ENCODE measurements at regions not wholly inside any gene's neighbourhood (a gene's known extent, or its start where the extent isn't known, plus 50 kb on each side); places are given as distances from the start of the nearest gene placed in this dataset.

DNA sequence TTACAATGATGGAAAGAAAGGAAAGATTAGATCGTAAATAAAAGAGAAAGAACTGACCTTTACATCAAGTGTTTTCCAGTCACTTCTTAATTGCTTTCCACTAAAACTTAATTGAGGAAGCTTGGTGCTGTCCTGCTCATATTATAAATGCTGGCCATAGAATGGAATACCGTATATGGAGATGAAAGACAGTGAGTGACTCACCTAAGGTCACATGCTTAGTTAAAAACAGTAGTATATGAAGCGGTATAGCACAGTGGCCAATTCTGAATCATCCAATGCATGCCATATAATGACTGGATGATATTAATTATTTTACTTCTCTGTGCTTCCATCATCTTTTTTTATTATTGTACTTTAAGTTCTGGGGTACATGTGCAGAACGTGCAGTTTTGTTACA is 482.4 kb upstream of the SGCD start:
- no peak for DNase-seq (ENCODE audit: low spot score)

DNA sequence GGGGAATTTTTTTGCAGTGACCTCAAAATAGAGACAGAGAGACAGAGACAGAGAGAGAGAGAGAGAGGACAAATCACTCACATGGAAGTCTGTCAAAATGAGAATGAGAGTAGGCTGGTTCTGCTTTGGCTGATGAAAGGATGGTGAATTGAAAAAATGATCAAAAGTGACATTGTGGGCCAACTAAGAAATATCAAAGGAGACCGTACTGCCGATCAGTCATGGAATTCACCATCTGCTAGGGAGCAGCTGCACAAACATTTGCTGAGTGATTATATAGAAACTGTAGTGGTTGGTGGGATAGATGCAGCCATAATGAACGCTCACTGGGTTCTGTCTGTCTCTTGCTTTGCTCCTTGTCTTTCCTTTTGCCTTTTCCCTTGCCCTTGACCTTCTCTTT is 476.6 kb upstream of the SGCD start:
- DNase-seq (ENCODE audit: low spot score), result no peak

DNA sequence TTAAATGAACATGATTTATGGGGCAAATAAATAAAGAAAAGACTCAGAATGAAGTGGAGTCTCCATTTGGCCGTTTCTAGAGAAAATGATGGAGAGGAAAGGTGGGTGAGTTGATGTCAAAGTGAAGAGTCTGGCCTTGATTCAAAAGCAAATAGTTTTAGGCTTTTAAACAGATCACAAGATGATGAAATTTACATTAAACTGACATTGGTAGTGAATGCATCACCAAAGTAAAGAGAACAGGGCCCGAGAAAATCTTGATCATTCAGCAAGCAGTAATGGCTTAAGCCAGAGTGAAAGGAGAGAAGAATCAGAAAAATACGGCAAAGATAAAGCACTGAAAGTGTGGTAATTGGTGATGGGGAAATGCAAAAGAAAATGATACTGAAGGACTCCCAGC is 460.0 kb upstream of the SGCD start:
- DNase-seq (ENCODE audit: low spot score), result no peak

DNA sequence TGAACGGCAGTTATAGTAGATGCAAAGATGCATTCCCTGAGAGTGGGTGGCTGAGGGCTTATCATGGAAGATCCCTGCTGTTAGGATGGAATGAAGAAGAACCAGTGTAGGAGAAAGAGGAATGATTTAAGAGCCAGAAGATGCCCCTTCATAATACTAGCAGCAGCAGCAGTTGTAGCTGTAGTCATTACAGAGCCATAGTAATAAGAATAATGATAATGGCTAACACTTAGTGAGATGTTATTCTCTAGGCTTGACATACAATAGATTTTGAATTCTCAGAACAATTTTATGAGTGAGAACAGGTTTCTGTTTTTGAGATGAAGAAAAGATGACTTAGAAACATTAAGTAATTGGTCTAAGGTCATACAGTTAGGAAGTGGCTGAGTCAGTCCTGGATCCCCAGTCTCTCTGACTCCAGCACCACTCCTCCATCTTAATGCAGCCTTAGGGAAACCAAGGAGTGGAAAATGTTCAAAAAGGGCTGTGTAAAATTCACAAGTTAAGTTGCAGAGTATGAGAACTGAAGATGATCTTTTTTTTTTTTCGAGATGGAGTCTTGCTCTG is 459.4 kb upstream of the SGCD start:
- DNase-seq (ENCODE audit: low spot score), result peak; percentile 4

DNA sequence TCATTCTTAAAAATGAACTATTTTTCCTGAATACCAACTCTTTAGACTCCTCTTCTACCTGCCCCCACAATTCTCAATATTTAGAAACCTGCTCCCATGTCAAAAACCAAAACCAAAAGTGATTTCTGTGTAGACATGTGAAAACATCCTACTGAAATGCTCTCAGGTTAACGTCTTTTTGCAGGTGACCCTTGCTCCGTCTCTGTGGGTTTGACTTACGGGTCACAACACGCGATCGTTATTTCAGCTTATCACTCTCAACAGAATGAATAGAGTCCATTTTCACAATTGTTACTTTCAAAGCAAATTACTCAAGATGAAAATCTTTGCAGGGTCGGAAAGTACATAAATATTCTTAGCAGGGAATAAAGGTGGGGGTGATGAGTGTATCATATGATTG is 456.3 kb upstream of the SGCD start:
- DNase-seq (ENCODE audit: low spot score), result no peak

DNA sequence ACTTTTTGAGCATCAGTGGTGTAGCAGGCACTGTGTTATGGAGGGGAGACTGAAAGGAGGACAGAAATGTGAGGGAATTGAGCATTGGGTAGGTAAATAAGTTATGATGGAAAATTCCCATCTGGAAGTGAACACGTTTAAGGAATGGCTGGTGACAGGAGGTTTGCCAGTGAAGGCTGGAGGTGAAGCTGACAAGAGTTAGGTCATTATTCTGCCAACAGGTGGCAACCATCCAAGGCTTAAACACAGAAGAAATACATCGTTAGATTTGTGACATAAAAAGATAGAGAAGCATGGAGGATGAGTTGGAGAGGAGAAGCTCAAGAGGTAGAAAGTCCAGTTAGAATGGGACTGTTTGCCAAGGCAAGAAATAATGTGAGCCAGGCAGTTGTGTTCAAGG is 455.3 kb upstream of the SGCD start:
- no peak for DNase-seq (ENCODE audit: low spot score)

DNA sequence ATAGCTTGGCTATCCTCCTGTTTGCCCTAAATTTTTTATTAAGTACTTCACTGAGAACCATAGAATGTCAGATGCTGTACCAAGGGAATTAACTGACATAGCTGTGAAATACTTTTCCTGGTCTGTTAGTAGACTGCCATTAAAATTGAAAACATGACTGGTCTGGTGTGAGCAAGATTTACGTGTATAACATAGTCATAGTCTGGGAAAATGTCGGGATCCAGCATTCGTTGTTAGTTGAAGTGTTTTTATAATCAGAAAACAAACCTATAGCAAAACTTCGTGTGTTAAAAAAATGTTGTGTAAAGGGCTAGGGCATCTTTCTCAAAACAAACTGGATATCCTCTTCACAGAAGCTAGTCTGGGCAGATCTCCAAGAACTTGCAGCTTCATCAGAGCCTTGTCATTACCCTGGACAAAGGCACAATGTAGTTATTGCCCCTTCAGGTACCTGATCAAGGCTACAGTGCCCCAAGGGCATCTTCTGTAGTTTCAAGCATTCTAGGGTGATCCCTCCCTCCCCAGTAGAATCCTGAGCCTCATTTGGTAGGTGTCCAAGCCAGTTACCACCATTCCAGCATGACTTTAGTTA is 454.2 kb upstream of the SGCD start:
- peak; percentile 23 for DNase-seq (ENCODE audit: low spot score)

DNA sequence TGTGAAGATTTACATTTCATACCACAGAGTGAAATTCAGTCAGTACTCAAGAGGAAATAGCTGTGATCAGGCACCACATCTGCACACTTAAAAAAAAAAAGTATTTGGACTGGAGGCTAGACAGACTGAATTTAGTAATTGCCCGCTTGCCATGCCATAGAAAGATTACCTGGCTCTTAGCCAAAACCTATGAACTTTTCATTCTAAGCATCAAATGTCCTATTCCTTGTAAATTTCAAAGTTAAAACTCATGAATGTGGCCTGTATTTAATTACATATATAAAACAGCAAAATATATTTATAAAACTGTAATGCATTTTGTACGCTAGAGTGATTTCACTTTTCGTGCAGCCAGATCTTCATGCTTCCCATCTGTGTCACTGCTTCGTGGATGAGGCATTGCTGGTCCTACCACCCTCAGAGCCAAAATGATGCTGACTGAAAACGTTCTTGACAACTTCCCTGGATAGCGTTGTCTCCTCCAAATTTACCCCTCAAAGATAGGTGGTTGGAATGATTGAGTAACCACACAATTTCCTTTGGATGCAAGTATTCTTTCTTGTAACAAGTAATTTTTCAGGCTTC is 447.9 kb upstream of the SGCD start:
- DNase-seq (ENCODE audit: low spot score), result peak; percentile 68

DNA sequence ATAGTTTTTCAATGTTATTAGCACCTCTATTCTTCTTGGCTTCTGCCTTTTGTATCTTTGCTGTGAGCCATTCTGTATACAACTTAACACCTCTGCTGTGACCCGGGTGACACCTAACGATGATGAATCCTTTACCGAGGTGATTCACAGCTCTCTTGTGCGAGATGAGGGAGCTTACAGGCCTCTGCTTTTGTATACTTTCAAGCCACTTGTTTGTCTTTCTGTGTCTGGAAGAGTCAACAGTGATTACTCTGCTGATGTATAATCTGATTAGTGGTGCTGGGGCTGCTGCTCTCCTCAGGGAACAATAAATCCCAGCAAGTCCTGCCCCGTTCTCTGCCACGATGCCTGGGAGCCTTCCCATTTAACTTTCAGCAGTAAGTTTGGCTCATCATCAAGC is 442.9 kb upstream of the SGCD start:
- no peak for DNase-seq (ENCODE audit: low spot score)

DNA sequence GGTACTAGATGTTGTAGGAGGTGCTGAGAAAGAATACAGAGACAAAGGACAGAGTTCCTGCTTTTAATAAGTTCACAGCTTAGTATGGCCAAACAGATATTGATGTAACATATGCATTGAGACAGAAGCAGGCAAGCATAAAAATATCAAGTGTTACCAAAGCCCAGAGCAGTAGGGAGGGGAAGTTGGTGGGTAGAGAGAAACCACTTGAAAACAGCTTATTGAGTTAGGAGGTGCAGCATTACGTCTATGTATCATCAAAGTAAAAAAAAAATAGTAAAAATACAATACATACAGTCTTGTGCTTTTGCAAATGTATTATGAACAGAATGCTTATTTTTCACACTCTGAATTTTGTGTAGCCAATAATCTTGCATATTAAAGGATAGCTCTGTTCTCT is 441.8 kb upstream of the SGCD start:
- DNase-seq (ENCODE audit: low spot score), result no peak

DNA sequence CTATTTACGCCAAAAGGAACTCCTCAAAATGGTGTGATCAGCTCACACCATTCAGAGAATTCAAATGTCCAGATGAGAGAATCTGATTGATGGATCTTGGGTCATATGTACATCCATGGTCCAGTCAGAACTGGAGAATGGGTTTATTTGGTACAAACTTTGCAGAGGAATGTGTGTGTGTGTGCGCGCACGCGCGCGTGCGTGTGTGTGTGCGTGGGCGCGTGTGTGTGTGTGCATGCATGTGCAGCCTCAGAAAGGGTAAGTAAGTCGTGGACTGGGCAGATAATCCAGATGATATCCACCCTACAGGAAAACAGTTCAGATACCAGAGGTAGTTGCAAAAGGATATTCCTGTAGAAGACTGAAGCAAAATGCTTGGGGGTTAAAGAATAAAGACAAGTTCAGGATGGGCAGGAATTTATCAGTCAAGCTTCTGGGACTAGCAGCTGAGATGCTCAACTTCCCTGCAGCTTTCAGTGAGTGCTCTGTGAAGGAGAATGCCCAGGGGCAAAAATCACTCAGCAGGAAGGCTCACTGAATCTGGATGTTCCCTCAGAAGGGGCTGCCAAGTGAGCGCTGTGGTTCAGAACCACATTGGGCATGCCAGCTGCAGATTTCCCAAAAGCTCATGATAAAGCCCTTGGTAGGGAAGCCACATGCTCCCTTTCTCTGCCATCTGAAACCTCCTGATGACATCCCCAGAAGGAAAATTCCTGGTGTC is 440.5 kb upstream of the SGCD start:
- DNase-seq (ENCODE audit: low spot score), result no peak

DNA sequence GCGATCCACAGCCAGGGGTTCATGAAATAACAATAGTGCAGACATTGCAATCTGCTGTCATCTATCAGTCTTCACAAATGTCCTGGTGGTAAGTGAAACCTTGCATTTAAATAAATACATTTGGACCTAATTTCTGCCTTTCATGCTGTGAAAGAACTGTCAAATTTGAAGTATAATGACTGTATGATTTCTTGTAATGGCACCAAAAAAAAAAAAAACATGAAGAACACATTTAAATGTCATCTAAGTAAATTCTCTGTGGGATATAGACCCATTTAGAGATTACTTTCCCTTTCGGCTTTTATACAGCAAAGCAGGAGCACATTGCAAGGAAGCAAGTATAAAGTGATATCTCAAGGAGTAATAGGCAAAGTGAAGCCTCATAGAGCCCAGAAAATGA is 431.5 kb upstream of the SGCD start:
- no peak for DNase-seq (ENCODE audit: low spot score)

DNA sequence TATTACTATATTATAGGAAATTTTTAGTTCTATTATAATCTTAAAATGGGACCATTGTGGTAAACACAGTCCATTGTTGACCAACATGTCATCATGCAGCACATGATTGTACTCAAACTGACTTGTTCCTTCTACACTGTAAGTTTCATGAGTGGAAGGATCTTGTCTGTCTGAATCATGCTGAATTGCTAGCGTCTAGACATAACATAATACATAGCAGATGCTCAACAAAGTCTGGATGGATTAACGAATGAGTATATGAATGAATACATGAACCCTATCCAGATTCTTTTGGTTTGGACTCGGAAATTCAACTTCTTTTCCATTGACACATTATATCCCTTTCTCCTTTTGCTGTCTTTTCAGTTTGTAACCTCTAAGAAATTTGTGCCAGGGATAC is 429.2 kb upstream of the SGCD start:
- peak; percentile 71 for DNase-seq (ENCODE audit: low spot score)

DNA sequence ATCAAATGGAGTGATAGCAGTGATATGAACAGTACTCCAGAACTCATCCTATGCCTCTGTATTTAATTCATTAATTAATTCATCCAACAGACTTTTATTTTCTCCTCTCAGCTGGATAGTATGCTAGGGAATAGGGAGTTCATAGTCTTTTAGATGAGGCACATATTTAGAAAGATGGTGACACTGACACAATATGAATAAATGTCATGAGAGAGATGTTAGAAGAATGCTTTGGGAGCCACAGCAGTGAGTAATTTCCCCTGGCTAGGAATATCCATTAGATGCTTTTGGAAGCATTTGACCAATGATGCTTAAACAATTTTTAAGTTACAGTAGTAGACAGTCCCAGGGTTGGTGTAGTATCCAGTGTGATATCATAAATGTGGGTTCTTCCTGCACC is 428.7 kb upstream of the SGCD start:
- peak; percentile 42 for DNase-seq (ENCODE audit: low spot score)

DNA sequence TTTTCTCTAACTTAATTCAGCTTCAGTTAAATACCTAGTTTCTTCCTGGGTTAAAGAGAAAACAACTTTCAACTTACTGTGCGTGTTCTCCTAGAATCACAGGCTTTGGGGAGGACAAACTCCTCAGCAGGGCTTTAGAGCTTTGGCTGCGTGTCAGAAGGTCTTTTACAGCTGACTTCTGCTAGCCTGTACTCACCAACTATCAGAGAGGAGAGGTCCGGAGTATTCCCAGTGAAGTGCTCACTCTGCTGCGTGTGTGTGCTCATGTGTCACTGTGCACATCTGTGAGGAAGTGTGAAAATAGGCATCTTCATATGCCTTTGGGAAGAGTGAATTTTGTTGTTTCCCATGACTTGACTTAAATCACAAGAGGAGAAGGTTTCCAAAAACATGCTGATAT is 423.2 kb upstream of the SGCD start:
- no peak for DNase-seq (ENCODE audit: low spot score)

DNA sequence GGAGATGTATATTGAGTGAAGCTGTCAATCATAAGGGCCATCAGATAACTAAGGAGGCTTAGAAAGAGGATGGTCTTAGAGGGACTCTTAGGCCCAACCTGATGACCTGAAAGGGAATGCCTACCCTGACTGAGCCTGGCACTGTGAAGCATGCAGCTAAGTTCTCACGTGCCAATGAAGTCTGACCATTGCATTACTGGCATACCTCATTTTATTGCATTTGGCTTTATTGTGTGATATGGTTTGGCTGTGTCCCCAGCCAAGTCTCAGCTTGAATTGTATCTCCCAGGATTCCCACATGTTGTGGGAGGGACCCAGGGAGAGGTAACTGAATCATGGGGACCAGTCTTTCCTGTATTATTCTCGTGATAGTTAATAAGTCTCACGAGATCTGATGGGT is 421.6 kb upstream of the SGCD start:
- DNase-seq (ENCODE audit: low spot score), result peak; percentile 41

DNA sequence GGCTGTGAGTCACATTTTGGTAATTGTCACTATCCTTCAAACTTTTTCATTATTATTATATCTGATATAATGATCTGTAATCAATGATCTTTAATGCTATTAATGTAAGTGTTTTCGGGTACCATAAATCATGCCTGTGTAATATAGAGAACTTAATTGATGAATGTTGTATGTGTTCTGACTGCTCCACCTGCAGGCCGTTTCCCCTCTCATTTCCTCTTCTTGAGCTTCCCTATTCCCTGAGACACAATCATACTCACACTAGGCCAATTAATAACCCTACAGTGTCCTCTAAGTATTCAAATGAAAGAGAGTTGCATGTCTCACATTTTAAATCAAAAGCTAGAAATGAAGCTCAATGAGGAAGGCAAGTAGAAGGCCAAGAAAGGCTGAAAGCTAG is 420.9 kb upstream of the SGCD start:
- no peak for DNase-seq (ENCODE audit: low spot score)

DNA sequence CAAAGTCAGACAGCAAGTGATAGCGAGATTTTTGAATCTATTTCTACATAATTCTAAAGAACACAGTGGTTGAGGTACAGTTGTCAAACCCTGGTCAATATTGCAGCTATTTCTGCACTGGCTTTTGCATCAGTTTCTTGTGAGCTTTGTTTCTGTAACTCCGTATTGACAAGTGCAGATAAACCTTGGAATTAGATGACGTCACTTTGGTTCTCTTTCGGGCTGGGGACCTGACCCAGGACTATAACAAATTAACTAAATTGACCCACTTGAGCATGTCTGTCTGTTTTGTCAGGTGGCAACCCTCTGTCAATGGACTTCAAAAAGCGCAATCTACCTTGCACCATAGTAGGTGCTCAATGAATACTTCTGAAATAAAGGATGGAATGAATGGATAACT is 418.4 kb upstream of the SGCD start:
- no peak for DNase-seq (ENCODE audit: low spot score)

DNA sequence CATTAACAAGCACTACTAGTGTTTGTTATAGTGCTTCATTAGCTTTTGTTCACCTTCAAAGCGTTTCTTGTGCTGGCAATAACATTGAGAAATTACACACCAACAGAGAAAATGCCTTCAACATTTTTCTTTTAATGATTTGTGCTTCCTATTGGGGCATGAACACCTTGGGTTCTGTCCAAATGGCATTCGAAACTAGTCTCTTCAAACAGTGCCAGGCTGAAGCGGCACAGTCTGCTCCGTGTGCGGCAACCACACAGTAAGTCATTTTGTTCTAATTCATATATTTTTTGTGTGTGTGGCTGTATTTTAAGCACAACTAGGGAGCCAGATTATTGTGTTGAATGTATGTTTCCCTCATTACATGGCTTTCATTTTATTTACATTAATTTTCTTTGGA is 414.7 kb upstream of the SGCD start:
- DNase-seq (ENCODE audit: low spot score), result no peak

DNA sequence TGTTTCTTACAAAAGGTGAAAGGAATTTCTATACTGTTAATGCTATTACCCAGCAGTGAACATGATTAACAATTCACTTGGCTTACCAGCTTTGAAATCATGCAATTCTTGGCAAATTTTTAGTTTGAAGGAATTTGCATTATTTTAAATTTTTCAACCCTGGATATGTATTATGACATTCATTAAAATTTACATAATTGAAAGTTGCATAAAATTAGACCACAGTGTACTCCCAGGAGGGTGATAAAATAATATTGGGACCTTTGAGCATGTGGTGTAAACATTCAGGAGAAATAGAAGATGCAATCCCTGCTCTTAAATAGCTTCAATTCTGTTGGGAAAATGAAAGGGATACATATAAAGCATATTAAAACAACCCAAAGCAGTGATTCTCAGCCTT is 412.2 kb upstream of the SGCD start:
- DNase-seq (ENCODE audit: low spot score), result no peak

DNA sequence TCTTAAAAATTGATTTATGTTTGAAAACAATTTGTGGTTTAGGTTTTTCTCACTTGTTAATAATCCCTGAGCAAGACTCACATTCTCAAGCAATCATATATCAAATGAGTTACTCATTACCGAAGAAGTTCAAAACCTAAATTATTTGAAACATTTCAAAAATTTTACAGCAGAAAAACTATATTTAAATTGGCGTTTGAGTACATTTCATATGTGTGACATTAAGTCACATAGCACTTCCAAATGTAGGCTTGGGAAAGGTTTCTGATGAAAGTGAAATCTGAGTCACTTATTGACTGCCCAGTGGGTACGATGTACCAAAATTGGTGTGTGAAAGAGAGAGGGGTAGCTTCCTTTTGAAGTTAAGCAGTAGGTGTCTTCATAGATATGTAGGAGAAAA is 411.4 kb upstream of the SGCD start:
- peak; percentile 17 for DNase-seq (ENCODE audit: low spot score)

DNA sequence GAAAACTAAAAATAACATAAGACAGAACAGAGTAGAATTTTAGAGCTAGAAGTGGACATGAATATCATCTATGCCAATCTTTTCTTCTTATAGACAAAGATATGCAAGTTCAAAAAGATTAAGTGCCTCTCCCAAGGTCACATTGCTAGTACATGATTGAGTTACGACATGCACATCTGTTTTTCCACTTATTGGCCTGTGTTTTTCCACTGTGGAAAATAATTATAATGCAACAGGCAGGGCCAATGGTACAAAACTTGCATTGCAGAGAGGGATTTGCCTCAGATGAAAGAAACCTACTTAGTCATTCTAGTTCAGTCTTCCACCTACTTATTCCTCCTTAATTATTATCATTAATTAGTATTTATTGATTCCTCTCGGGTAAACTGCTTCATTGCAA is 407.8 kb upstream of the SGCD start:
- no peak for DNase-seq (ENCODE audit: low spot score)

DNA sequence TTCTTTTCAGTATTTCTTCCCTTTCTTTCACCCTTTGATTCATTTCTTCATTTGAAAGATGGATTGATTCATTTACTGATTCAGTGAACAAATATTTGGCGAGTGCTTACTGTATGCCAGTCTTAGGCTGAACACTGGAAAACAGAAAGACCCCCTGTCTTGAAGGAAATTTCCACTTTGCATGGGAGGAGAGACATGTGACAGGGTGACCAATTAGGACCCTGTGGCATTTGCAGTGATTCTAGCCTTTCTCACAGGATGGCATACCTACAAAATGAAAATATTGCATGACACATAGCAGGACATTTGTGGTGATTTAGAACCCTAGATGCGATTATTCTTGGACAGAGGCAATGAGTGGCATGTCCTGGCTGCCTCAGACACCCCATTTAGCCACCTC is 407.2 kb upstream of the SGCD start:
- no peak for DNase-seq (ENCODE audit: low spot score)

DNA sequence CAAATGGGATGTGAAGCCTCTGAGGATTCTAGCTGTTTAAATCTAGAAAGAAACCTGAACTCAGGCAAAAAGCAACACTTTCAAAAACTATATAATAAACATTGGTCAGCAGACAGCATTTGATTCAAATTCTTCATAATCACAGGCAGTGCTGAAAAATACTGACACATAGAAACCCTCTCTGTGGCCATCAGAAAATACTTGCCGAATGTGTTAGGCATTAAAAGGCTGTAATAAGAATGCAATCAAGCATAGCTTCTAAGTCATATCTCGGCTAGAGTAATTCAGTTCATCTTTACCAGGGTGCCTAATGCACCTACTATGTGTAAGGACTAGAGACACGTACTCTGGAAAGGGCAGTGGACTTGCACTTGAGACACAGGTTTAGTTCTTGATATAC is 405.3 kb upstream of the SGCD start:
- DNase-seq (ENCODE audit: low spot score), result no peak
